ENCODE measurements at regions not wholly inside any gene's neighbourhood (a gene's known extent, or its start where the extent isn't known, plus 50 kb on each side); places are given as distances from the start of the nearest gene placed in this dataset.

- no peak overlapping the region for H3K27ac ChIP-seq (ENCODE audit: low read depth, low read length, poor library complexity, severe bottlenecking)
- no peaks in the 10 kb centered on the region for H3K9me3 ChIP-seq (ENCODE audit: low read length)
- H3F3A ChIP-seq (ENCODE audit: insufficient read depth, low read length): no peaks in the 10 kb centered on the region
- no peaks in the 10 kb centered on the region for H4K20me1 ChIP-seq (ENCODE audit: insufficient read depth, low read length)
- no peaks in the 10 kb centered on the region for H3K79me2 ChIP-seq (ENCODE audit: insufficient read depth, low read length)
- H3K9ac ChIP-seq (ENCODE audit: low read length): no peak overlapping the region
- no peak for TF ChIP-seq EZH2 (IDR thresholded peaks at IDR 0.05; ENCODE audit: borderline replicate concordance, low read length)
- no peak for TF ChIP-seq CTCF (IDR thresholded peaks at IDR 0.05; ENCODE audit: low read length)
- H3K4me3 ChIP-seq (ENCODE audit: low read depth, low read length, poor library complexity, severe bottlenecking): no peak overlapping the region
- H2AFZ ChIP-seq (ENCODE audit: low read length): no peak overlapping the region
- no peaks in the 10 kb centered on the region for H3K9me2 ChIP-seq (ENCODE audit: low read depth, low read length)
- H3K36me3 ChIP-seq (ENCODE audit: insufficient read depth, low read length): no peaks in the 10 kb centered on the region
- H3K4me1 ChIP-seq (ENCODE audit: insufficient read depth, low read length, severe bottlenecking): no peaks in the 10 kb centered on the region
- H3K27me3 ChIP-seq (ENCODE audit: insufficient read depth, low read length): no peaks in the 10 kb centered on the region
- no peak overlapping the region for H3K4me2 ChIP-seq (ENCODE audit: low read length)
Measured at GRCh38 chr6:85185977-85186376, 263.9 kb upstream of the NT5E start.

- H2AFZ ChIP-seq (ENCODE audit: low read length): no peak overlapping the region; the same call in 1 of the 2 replicates
- TF ChIP-seq CTCF (IDR thresholded peaks at IDR 0.05; ENCODE audit: low read length): no peak
- no peak for TF ChIP-seq EZH2 (IDR thresholded peaks at IDR 0.05; ENCODE audit: borderline replicate concordance, low read length)
- H3K36me3 ChIP-seq (ENCODE audit: insufficient read depth, low read length): no peaks in the 10 kb centered on the region
Measured at GRCh38 chr6:85183841-85184240, 266.0 kb upstream of the NT5E start.

GRCh38 chr6:85172705-85173104 lies 277.2 kb upstream of the NT5E start:
- no peak overlapping the region for H2AFZ ChIP-seq (ENCODE audit: low read length)
- H4K20me1 ChIP-seq (ENCODE audit: insufficient read depth, low read length): no peaks in the 10 kb centered on the region
- H3K4me3 ChIP-seq (ENCODE audit: low read depth, low read length, poor library complexity, severe bottlenecking): no peak overlapping the region
- no peaks in the 10 kb centered on the region for H3K9me3 ChIP-seq (ENCODE audit: low read length)
- H3F3A ChIP-seq (ENCODE audit: insufficient read depth, low read length): no peaks in the 10 kb centered on the region
- no peak overlapping the region for H3K9ac ChIP-seq (ENCODE audit: low read length)
- H3K27me3 ChIP-seq (ENCODE audit: insufficient read depth, low read length): no peaks in the 10 kb centered on the region
- H3K4me2 ChIP-seq (ENCODE audit: low read length): no peak overlapping the region
- no peaks in the 10 kb centered on the region for H3K79me2 ChIP-seq (ENCODE audit: insufficient read depth, low read length)
- TF ChIP-seq EZH2 (IDR thresholded peaks at IDR 0.05; ENCODE audit: borderline replicate concordance, low read length) (no peak), CTCF (IDR thresholded peaks at IDR 0.05; ENCODE audit: low read length) (no peak)
- no peaks in the 10 kb centered on the region for H3K4me1 ChIP-seq (ENCODE audit: insufficient read depth, low read length, severe bottlenecking)
- no peak overlapping the region for H3K27ac ChIP-seq (ENCODE audit: low read depth, low read length, poor library complexity, severe bottlenecking)
- H3K36me3 ChIP-seq (ENCODE audit: insufficient read depth, low read length): no peaks in the 10 kb centered on the region
- no peaks in the 10 kb centered on the region for H3K9me2 ChIP-seq (ENCODE audit: low read depth, low read length)

More at GRCh38 chr6:85183841-85184240, 266.0 kb upstream of the NT5E start:
- Histone ChIP-seq H3K9ac (ENCODE audit: low read length) (no peak overlapping the region), H3K4me2 (ENCODE audit: low read length) (no peak overlapping the region), H3K4me1 (ENCODE audit: insufficient read depth, low read length, severe bottlenecking) (no peaks in the 10 kb centered on the region), H4K20me1 (ENCODE audit: insufficient read depth, low read length) (no peaks in the 10 kb centered on the region), H3K9me3 (ENCODE audit: low read length) (no peaks in the 10 kb centered on the region), H3F3A (ENCODE audit: insufficient read depth, low read length) (no peaks in the 10 kb centered on the region), H3K9me2 (ENCODE audit: low read depth, low read length) (no peaks in the 10 kb centered on the region), H3K27ac (ENCODE audit: low read depth, low read length, poor library complexity, severe bottlenecking) (no peak overlapping the region), H3K4me3 (ENCODE audit: low read depth, low read length, poor library complexity, severe bottlenecking) (no peak overlapping the region), H3K27me3 (ENCODE audit: insufficient read depth, low read length) (no peaks in the 10 kb centered on the region), H3K79me2 (ENCODE audit: insufficient read depth, low read length) (no peaks in the 10 kb centered on the region)
